DOHH2 (cell line): ENCODE measurements at regions not wholly inside any gene's neighbourhood (a gene's known extent, or its start where the extent isn't known, plus 50 kb on each side); places are given as distances from the start of the nearest gene placed in this dataset.

Experiments
- CTCF ChIP-seq: fragments of 200-600 bp; sonication (generic); IDR thresholded peaks from one replicate; pipeline ENCODE4 v1.5.1; 2014; ENCODE audit warnings: antibody characterized with exemption, mild to moderate bottlenecking, low read depth, low read length; ENCODE audit not compliant: poor library complexity, severe bottlenecking
- EZH2phosphoT487 ChIP-seq: fragments of 200-600 bp; sonication (generic); IDR thresholded peaks from 2 replicates; pipeline ENCODE4 v1.6.1; 2017; ENCODE audit warnings: borderline replicate concordance, mild to moderate bottlenecking, antibody characterized with exemption, low read length, moderate library complexity, mixed read lengths

GRCh38 chr7:106377847-106378361 is 93.1 kb upstream of the NAMPT start:
- TF ChIP-seq CTCF (no peak), EZH2phosphoT487 (no peak)
